Mesodermal cell (in vitro differentiated cells): ENCODE measurements at regions not wholly inside any gene's neighbourhood (a gene's known extent, or its start where the extent isn't known, plus 50 kb on each side); places are given as distances from the start of the nearest gene placed in this dataset.

Source experiments
- H3K27ac ChIP-seq: 2 replicates; pipeline ENCODE4 v1.7.0; 2013; ENCODE audit warnings: mild to moderate bottlenecking, low read depth, low read length, moderate library complexity; ENCODE audit not compliant: severe bottlenecking
- H3K36me3 ChIP-seq: 2 replicates; pipeline ENCODE4 v1.7.1; 2013; ENCODE audit warnings: mild to moderate bottlenecking, low read length, moderate library complexity; ENCODE audit not compliant: control insufficient read depth, insufficient read depth
- H3K4me1 ChIP-seq: one replicate; pipeline ENCODE4 v1.7.1; 2013; ENCODE audit warnings: mild to moderate bottlenecking, low read length; ENCODE audit not compliant: insufficient read depth, control insufficient read depth, poor library complexity, severe bottlenecking
- H3K4me3 ChIP-seq: 2 replicates; pipeline ENCODE4 v1.7.0; 2013; ENCODE audit warnings: low read length, control low read depth, mild to moderate bottlenecking; ENCODE audit not compliant: insufficient read depth, poor library complexity, severe bottlenecking; ENCODE audit errors: extremely low read depth
- H3K9me3 ChIP-seq: 2 replicates; pipeline ENCODE4 v1.7.1; 2013; ENCODE audit warnings: mild to moderate bottlenecking, low read length, moderate library complexity; ENCODE audit not compliant: control insufficient read depth
- WGBS, 2 experiments: methylation state at CpG; one replicate each; pipeline ENCODE4 v1.1.5; 2013; ENCODE audit warnings: missing lambda C conversion rate in 2 of 2; ENCODE audit not compliant: insufficient coverage in 2 of 2; 5-methylcytosine and 5-hydroxymethylcytosine counted together

GRCh38 chr5:63812693-63813092 lies 149.6 kb downstream of the HTR1A start:
- WGBS, 2 experiments: 100% methylated on average over 1 of the region's 3 CpGs; no CpG with 5 or more reads in 1 of the 2 experiments

GRCh38 chr5:63811961-63812360 lies 150.3 kb downstream of the HTR1A start:
- Histone ChIP-seq H3K9me3 (peaks cover 14% of the 10 kb centered on the region), H3K36me3 (no peaks in the 10 kb centered on the region), H3K27ac (no peak overlapping the region), H3K4me1 (no peaks in the 10 kb centered on the region), H3K4me3 (no peak overlapping the region)
- WGBS, 2 experiments: no CpG with 5 or more reads among the region's 2 CpGs

More at GRCh38 chr5:63812693-63813092, 149.6 kb downstream of the HTR1A start:
- no peak overlapping the region for H3K27ac ChIP-seq
- H3K4me1 ChIP-seq: no peaks in the 10 kb centered on the region
- H3K4me3 ChIP-seq: no peak overlapping the region
- H3K36me3 ChIP-seq: no peaks in the 10 kb centered on the region
- peaks cover 14% of the 10 kb centered on the region for H3K9me3 ChIP-seq

GRCh38 chr5:63811286-63811685 lies 151.0 kb downstream of the HTR1A start:
- no CpG with 5 or more reads among the region's 2 CpGs for WGBS, 2 experiments
- no peaks in the 10 kb centered on the region for H3K36me3 ChIP-seq
- no peak overlapping the region for H3K27ac ChIP-seq
- H3K4me1 ChIP-seq: no peaks in the 10 kb centered on the region
- H3K4me3 ChIP-seq: no peak overlapping the region
- peaks cover 12% of the 10 kb centered on the region for H3K9me3 ChIP-seq

- H3K27ac ChIP-seq: no peak overlapping the region
- H3K36me3 ChIP-seq: no peaks in the 10 kb centered on the region
- WGBS, 2 experiments: no CpG with 5 or more reads among the region's 1 CpG
- no peaks in the 10 kb centered on the region for H3K9me3 ChIP-seq
- H3K4me1 ChIP-seq: no peaks in the 10 kb centered on the region
- H3K4me3 ChIP-seq: no peak overlapping the region
Observed at GRCh38 chr5:63805151-63805550, 157.1 kb downstream of the HTR1A start.

GRCh38 chr5:63803165-63803564 lies 159.1 kb downstream of the HTR1A start:
- WGBS, 2 experiments: no CpG with 5 or more reads among the region's 1 CpG
- no peak overlapping the region for H3K27ac ChIP-seq
- H3K9me3 ChIP-seq: no peaks in the 10 kb centered on the region
- no peaks in the 10 kb centered on the region for H3K36me3 ChIP-seq
- H3K4me1 ChIP-seq: no peaks in the 10 kb centered on the region
- H3K4me3 ChIP-seq: no peak overlapping the region

GRCh38 chr5:63794979-63795378 lies 167.3 kb downstream of the HTR1A start:
- H3K27ac ChIP-seq: no peak overlapping the region
- peaks cover 19% of the 10 kb centered on the region for H3K9me3 ChIP-seq
- WGBS, 2 experiments: 50% methylated on average over 1 of the region's 2 CpGs; no CpG with 5 or more reads in 1 of the 2 experiments
- no peak overlapping the region for H3K4me3 ChIP-seq
- no peaks in the 10 kb centered on the region for H3K4me1 ChIP-seq
- H3K36me3 ChIP-seq: no peaks in the 10 kb centered on the region

GRCh38 chr5:63794296-63794695 lies 167.9 kb downstream of the HTR1A start:
- no peak overlapping the region for H3K4me3 ChIP-seq
- H3K9me3 ChIP-seq: peaks cover 19% of the 10 kb centered on the region
- no peaks in the 10 kb centered on the region for H3K36me3 ChIP-seq
- no peaks in the 10 kb centered on the region for H3K4me1 ChIP-seq
- no peak overlapping the region for H3K27ac ChIP-seq

GRCh38 chr5:63774939-63775338 lies 187.3 kb downstream of the HTR1A start:
- 100% methylated on average over 1 of the region's 1 CpG for WGBS, 2 experiments
- H3K36me3 ChIP-seq: no peaks in the 10 kb centered on the region
- H3K4me3 ChIP-seq: no peak overlapping the region
- no peak overlapping the region for H3K27ac ChIP-seq
- H3K9me3 ChIP-seq: no peaks in the 10 kb centered on the region
- H3K4me1 ChIP-seq: no peaks in the 10 kb centered on the region

- Histone ChIP-seq H3K4me3 (no peak overlapping the region), H3K27ac (no peak overlapping the region), H3K4me1 (no peaks in the 10 kb centered on the region), H3K9me3 (no peaks in the 10 kb centered on the region), H3K36me3 (no peaks in the 10 kb centered on the region)
- 96 to 100% methylated on average over 3 to 4 of the region's 4 CpGs for WGBS, 2 experiments
Observed at GRCh38 chr5:63768221-63768620, 194.0 kb downstream of the HTR1A start.

GRCh38 chr5:63760965-63761364 lies 201.3 kb downstream of the HTR1A start:
- H3K9me3 ChIP-seq: no peaks in the 10 kb centered on the region
- no peaks in the 10 kb centered on the region for H3K4me1 ChIP-seq
- H3K36me3 ChIP-seq: no peaks in the 10 kb centered on the region
- WGBS, 2 experiments: 85 to 100% methylated on average over 1 to 3 of the region's 5 CpGs
- no peak overlapping the region for H3K27ac ChIP-seq
- H3K4me3 ChIP-seq: no peak overlapping the region

GRCh38 chr5:63743096-63743798 lies 219.0 kb downstream of the HTR1A start:
- no peaks in the 10 kb centered on the region for H3K9me3 ChIP-seq
- peaks cover 6% of the 10 kb centered on the region for H3K4me1 ChIP-seq
- no peaks in the 10 kb centered on the region for H3K36me3 ChIP-seq
- no peak overlapping the region for H3K27ac ChIP-seq
- WGBS, 2 experiments: 100% methylated on average over 1 of the region's 1 CpG; no CpG with 5 or more reads in 1 of the 2 experiments
- H3K4me3 ChIP-seq: no peak overlapping the region
